EL (cell line): ENCODE measurements at regions not wholly inside any gene's neighbourhood (a gene's known extent, or its start where the extent isn't known, plus 50 kb on each side); places are given as distances from the start of the nearest gene placed in this dataset.

ENCODE experiments used
- DNase-seq: peaks from one replicate; pipeline ENCODE4 v3.0.0-alpha.2; 2016

DNA sequence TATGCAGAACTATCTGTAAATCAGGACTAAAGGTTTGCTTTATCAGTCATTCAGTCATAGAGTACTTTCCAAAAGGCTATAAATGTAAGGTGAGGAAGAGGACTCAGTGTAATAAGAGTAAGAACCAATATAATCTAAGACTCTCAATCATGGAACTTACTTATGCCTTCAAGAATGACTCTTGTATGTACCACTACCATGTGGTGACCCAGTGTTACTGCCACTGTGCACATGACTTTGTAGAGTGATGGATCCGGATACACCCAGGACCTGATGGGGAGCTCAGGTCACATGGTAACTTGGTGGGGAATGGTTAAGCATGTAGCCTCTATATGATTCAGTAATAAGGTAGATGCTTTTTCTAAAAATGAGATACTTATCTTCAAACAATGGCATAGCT lies 2099.8 kb downstream of the MRPL39 start:
- DNase-seq = no peak

DNA sequence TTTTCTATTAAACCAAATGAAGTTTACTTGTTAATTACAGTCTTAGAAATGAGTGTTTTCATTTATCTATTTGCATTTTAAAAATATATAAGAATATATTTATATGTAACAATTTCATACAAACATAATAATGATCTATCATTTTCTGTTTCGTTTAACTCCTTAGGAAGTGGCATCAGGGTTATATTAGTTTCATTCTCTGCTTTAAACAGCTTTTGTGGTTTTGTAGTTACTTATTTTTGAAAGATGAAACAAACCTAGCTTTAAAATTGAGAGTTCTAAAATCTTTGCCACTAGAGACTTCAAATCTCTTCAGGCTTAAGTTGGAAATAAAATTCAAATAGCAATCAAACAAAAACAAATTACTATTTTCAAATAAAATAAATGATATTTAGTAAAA lies 2110.6 kb downstream of the MRPL39 start:
- no peak for DNase-seq

DNA sequence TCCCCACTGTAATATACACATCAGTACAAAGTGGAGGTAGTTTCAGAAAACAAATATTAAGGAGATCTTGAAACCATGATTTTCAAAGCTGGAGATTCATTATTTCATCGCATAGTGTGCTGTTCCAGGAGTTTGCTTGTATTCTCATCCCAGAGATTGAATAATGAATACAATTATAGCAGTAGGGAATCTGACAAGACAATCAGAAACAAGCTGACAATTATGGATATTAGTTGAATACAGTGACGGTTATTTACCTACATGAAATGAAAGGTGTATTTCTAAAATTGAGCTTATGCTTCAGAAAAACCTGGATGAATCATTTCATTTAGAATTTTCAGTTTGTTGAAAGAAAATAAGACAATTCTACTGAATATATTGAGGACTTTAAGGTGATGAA lies 2119.0 kb downstream of the MRPL39 start:
- DNase-seq = no peak

DNA sequence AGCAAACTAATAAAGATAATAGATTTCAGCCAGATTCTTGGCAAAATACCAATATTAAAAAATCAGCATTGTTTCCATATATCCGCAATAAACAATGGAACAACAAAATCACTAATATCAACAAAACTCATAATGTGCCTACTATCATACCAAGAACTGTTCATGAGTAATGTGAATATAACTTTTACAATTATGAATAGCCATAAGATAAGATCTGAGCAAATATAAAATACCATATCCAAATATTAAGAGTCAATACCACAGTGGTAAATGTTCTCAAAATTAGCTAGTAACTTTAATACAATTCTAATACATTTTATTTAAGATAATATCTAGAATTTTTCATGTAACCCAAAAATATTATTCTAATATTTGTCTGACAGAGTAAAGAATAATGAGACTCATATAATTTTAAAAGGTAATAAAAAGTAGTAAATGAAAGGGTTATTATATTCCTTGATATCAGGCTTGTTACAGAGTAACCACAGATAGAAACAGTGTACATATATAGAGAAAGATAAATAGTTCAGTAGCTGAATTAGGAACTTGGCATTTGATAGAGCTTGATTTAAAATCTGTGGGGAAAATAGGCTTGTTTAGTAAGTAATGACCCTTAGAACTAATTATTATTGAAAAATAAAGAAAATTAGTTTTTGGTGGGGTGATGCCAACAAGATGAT lies 2126.6 kb downstream of the MRPL39 start:
- no peak for DNase-seq

DNA sequence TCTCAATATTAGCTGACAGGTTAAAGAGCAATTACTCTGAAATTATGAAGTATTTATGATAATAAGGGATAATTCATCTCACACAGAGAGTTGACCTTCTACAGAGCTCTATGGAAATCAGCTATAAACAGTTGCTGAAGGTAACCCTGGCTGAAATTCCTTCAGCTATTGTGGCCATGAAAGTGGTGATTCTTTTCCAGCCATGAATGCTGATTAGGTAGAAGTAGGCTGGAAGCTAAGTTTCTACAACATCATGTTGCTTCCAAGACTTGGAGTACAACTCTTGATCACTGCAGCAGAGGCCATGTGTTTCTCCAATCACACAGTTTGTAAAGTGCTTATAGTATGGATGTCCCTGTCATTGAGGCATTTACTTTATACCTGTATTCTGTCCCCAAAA lies 2128.9 kb downstream of the MRPL39 start:
- DNase-seq = no peak

DNA sequence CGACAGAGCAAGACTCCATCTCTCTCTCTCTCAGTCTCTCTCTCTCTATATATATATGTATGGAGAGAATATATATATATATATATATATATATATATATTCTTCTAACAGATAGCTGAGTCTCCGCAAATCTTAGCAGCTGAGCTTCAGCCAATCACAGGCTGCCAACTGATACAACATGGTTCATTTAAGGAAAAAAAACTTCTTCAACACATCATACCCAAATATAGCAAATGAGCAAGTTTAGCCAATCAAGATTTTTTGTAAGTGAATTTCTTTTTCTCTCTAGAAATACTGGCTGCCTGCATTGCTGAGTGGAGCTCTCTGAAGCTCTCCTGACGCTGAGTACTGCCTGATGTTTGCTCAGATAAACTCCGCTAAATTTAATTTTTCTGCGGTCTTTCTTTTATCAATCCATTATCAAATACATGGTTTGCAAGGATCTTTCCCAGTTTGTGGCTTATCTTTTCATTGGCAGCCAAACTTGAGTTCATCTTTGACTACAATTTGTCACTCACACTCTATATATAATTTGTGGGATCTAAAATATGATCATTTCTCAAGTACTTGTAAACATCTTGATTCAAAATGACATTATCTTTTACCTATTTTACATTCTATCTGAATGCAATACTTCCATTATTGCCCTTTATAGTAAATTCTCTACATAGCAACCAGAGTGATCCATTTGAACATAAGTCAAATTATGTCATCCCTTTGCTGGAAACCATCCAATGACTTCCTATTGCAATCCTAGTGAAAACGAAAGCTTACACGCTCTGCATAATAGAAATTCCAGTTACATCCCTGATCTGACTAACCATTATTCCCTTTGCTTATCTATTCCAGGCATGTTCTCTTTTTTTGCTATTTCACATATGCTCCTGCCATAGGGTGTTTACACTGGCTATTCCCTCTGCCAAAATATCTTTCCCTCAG lies 2131.7 kb downstream of the MRPL39 start:
- no peak for DNase-seq

DNA sequence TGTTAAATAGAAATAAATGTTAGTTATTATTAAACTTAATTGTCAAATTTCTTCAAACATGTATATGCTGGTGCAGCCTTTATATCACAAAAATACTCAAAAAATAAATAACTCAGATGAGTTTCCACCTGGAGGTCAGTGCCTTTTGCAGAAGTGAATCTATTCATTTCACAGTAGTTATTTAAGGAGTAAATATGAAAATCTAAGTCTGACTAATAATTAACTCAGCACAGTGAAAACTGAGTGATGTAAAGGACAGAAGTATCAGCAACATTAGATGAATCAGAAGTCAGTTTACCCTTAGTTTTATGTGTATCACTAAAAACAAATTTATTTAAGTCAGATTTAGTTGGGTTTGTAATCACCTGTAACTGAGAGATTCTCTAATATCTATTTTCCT lies 2135.4 kb downstream of the MRPL39 start:
- no peak for DNase-seq

DNA sequence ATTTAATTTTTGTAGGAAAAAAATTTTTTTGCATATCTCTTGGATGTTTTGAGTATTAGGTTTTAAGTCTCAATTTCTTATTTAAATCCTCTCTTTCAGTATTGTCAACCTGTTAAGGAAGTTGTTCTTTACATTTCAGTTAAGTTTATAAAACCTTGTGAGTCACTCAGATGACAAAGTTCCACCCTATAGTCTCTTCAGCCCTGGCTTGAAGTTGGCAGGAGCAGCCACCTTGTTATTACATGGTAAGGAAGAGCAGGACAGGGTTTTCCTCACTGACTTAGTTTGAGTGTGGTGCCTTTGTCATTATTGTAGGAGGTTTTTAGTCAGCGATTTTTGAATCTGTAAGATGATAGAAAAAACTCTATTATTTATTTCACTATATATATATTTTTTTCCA lies 2143.9 kb downstream of the MRPL39 start:
- DNase-seq = no peak

DNA sequence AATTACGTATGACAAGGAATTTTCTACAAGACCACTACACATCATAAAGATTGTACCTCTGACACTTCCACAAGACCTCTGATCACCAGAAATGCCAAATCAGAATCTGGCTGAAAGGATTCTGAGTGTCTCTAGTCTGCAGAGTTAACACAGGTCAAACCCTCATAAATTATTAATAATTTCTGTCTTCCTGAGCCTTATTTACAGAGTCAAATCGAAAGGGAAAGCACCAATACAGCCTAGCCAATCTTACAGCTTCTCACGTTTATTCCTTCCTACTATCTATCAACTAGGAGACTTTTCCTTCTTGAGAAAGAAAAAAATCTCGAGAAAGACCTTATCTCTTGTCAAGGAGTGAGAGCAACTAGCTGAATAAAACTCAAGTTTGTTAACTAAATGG lies 2151.6 kb downstream of the MRPL39 start:
- DNase-seq = no peak

DNA sequence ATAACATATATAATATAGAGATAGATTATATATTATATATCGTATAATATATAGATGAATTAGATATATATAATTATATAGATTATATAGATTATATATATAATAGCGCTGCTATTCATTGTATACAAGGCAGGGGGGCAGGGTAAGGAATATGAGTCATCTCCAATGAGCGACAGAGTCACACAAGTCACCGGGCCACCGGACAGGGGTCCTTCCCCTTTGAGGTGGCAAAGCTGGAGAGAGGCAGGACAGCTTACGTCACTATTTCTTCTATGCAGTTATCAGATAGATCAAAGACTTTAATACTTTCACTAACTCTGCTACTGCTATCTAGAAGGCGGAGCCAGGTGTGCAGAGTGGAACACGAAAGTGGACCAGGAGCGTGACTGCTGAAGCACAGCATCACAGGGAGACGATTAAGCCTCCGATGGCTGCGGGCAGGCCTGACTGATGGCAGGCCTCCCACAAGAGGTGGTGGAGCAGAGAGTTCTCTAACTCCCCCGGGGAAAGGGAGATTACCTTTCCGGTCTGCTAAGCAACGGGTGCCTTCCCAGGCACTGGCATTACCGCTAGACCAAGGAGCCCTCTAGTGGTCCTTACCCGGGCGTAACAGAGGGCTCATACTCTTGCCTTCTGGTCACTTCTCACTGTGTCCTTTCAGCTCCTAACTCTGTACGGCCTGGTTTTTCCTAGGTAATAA lies 2154.7 kb downstream of the MRPL39 start:
- DNase-seq = no peak

DNA sequence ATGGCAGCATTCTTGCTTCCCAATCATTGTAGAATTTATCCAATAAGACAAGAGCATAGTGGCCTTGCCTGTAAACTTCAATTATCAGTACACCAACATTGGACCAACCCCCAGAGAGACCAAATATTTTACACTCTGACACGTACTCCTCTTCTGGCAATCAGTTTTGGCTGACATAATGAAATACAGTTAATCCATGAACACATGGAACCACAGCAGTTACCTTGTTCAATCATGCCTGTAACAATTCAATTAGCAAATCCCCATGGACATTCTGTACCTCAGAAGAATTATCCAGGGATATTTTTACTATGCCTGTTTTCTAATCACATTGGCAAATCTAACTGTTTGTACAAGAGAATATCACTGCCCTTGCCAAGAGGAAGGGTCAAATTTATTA lies 2162.0 kb downstream of the MRPL39 start:
- DNase-seq = no peak

DNA sequence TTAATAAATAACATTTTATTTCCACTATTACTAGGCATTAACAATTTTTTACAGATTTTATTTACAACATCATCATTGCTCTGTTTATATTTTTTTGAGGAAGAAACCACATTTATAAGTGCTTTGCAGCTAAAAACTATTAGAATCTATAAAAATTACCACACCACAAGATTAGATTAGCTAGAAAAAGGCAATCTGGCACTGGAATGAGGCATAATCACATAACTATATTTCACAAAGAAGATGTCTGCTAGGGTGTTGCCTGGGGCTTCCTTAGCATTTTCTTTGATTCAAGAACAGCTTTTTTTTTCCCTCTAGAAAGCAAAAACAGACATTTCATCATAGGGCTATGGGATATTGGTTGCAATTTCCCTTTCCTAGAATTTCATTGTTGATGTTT lies 2169.2 kb downstream of the MRPL39 start:
- no peak for DNase-seq

DNA sequence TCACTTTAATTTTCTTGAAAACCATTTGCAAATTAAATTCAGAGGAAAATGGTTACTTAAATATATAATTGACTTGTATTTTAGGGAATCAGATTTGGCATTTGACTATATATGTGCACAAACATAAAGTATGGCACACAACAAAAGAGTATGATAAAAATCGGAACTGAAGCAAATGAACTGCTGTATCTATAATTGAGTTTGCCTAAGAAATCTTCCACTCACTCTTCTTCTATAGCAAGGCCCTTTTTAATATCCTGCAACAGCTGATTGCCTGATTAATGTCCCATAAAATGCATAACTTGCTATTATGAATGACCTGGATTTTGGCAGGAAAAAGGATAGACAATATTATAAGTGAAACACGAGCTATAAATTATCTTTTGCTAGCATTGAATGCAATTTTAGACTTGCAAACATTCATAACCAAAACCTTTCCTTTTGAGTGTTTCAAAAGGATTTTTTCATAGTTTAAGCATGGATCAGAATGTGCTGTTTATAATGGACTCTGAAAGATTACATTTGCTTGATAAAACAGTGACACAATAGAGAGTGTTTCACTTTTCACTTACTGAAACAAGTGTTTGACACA lies 2204.3 kb downstream of the MRPL39 start:
- DNase-seq = no peak

DNA sequence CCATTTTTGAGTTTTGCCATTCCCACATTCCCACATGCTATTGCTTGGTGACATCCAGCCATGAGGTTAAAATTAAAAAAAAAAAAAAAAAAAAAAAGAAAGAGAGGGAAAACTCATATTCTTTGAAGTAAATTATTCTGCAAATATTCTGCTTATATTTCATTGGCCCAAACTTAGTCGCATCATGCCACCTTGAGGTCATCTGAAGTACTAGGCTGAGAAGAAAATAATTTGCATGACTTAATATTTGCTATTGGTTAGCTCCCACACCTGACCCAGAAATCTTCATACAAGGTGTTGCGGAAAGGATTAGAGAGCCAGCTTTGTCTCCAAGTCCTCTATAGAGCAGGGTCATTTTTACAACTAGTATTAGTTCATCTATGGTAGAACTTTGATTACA lies 2206.0 kb downstream of the MRPL39 start:
- DNase-seq = no peak

DNA sequence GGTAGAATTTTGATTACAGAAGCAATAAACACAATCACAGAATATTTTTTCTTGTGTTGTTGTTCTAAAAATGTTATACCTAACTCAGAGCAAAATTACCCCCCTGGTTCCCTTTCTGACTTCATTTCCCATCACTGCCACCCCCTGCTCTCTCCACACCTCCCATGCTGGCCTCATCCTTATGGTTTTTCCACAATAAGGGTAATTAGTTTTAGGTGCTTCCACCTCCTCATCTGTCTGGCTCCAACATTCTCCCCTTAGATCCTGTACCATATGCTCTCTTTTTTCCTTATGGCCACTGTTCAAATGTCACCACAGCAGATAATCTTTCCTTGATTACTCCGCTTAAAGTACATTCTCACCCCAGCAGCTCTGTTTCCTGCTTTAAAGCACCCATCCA lies 2208.6 kb downstream of the MRPL39 start:
- no peak for DNase-seq

DNA sequence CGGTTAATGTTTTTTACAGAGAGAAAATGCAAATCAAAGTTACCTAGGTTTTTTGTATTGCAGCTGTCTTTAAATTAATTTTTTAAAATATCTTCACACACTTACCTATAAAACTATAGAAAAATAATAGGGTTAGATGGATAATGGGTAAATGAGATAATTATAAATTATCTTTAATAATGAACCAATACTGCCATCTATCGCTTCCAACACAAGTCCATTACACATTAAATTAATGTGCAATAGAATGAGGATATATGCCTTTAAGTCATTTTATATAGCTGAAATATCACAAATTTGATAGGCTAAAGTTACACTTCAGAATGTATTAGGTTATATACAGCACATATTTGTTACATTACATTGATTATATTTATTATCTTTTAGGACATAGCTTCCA lies 2212.8 kb downstream of the MRPL39 start:
- DNase-seq = no peak

DNA sequence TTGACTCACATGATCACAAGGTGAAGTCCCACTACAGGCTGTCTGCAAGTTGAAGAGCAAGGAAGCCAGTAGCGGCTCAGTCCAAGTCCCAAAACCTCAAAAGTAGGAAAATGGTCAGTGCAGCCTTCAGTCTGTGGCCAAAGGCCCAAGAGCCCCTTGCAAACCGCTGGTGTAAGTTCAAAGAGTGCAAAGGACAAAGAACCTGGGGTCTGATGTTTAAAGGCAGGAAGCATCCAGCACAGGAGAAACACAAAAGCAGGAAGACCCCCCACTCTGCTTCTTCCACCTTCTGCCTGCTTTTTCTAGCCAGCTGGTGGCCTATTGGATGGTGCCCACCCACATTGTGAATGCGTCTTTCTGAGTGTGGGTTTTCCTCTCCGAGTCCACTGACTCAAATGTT lies 2222.6 kb downstream of the MRPL39 start:
- no peak for DNase-seq

DNA sequence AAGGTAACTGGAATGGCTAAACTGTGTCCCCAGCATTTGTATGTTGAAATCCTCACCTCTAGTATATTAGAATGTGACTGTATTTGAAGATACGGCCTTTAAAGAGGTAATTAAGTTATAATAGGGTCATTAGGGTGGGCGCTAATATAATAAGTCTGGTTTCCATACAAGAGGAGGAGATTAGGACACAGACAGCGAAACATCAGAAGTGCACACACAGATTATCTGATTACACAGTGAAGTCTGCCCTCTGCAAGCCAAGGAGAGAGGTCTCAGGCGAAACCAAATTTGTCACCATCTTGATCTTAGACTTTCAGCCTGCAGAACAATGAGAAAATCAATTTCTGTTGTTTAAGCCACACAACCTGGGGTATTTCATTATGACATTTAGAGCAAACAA lies 2233.1 kb downstream of the MRPL39 start:
- no peak for DNase-seq

DNA sequence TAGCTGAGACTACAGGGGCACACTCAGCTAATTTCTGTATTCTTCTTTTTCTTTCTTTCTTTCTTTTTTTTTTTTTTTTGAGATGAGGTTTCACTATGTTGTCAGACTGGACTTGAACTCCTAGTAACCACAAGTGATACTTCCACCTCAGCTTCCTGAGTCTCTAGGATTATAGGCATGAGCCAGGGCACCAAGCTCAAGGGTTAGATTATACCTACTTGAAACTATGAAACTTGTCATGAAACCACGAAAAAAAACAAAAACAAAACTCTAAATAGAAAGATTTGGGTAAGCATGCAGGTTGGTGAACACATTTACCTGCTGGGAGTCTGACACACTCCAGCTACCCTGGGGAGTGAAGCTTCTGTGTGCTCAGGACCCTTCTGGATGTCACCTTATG lies 2250.4 kb downstream of the MRPL39 start:
- no peak for DNase-seq

DNA sequence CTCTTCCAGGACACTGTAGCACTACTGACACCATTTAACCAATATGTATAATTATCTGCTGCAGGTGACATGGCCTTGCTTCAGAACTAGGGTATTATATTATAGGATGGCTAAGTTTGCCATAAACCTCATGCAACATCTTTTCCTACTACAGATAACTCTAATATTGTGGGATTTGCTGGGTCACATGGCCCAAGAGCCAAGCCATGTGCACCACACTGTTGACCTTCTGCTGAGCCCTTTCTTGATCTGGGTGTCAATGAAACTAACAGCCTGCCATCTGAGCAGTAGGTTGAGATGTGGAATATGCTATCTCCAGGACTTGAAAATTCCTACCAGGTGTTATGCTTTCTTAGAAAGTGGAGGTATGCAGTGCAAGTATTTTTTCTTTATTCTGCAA lies 2291.1 kb downstream of the MRPL39 start:
- DNase-seq = no peak

DNA sequence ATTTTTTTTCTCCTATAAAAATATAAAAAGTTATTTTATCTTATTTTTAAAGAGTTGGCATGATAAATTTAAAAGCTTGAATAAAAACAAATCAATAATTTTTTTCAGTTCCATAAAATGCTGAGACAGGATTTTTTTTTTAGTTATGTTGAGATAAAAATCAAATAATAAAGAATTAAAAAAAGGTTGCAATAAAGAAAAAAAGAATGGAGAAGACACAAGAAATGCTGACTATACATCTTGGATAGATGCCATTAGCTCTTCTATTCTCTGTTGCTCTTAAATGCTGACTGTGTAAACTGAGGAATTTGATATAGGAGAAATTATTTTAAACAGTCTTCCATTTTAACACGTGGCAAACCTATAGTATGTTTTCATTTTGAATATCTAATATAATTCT lies 2298.5 kb downstream of the MRPL39 start:
- no peak for DNase-seq

DNA sequence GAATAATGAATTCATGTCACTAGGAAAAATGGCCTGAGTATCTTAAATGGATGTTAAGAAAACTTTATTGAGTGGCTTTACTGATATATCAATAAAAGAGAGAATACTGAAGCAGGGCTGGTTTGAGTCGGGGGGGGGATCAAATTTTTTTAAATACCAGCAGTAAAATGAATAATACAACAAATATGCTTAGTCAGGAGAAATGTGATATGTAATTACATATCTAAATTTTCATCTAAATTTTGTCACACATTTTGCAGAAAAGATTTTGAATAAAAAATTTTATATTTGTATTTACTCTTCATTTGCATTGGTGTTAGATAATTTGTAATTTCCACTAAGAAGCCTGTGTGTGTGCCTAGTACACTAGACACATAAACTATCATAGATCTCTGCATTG lies 2300.2 kb downstream of the MRPL39 start:
- no peak for DNase-seq

DNA sequence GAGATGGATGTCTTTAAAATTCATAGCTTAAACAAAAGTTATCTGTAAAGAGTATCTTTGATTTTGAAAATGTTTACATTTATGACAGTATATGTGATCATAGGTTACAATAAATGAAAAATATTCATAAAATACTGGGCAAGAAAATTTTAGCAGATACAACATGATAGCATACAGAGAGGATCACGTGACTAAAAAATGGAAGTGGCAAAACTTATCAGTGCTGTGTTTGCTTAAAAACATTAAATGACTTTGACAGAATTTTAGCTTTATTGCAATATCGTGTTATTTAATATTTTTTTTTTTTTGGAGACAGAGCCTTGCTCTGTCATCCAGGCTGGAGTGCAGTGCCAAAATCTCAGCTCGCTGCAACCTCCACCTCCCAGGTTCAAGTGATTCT lies 2294.1 kb downstream of the NCAM2 start:
- DNase-seq = no peak

DNA sequence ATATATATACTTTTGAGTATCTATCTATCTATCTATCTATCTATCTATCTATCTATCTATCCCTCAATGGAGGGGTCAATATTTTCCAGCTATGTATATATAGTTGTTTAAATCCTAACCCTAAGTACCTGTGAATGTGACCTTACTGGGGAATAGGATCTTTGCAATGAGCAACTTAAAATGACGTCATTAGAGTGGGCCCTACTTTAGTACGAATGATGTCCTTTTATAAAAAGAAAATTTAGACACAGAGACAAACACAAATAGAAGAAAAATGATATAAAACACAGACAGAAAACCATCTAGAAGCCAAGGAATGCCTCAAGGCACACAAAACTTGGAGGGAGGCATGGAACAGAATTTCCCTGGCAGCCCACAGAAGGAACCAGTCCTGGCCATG lies 2283.7 kb downstream of the NCAM2 start:
- DNase-seq = no peak
